IMR-90 (cell line): ENCODE measurements at regions not wholly inside any gene's neighbourhood (a gene's known extent, or its start where the extent isn't known, plus 50 kb on each side); places are given as distances from the start of the nearest gene placed in this dataset.
A peak's percentile ranks its signal among the peaks of the same experiment; 100 is the strongest.

Source experiments
- ATAC-seq: fragments of 200-7000 bp; cut with Tn5 transposase; 2 replicates; pipeline ENCODE4 v1.9.1; 2020; ENCODE audit warnings: low read depth, mild to moderate bottlenecking, moderate library complexity
- BruUV-seq: library from RNA; stranded (reverse); fragments of 400-500 nt; replicated peaks from 2 replicates; lab custom pipeline; 2021; lab: Mats Ljungman, UMichigan
- CTCF ChIA-PET: fragments of 300-600 bp; formaldehyde crosslinking; extraction: SDS; loops from one replicate; lab custom pipeline; 2021; ENCODE audit warnings: antibody characterized with exemption; lab: Yijun Ruan, JAX
- POLR2A ChIA-PET: fragments of 300-600 bp; sonication (Branson Sonifier 250); formaldehyde crosslinking; loops from one replicate; lab custom pipeline; 2022; ENCODE audit warnings: antibody characterized with exemption; ENCODE audit not compliant: unreplicated experiment; lab: Charles Lee
- DNase-seq: peaks from one replicate; pipeline ENCODE4 v3.0.0; 2013
- H2AFZ ChIP-seq: replicated peaks from 2 replicates; pipeline ENCODE3; 2013; ENCODE audit warnings: low read length, mild to moderate bottlenecking; ENCODE audit not compliant: poor library complexity
- H2AK5ac ChIP-seq: 2 replicates; pipeline ENCODE4 v1.6.1; 2013; ENCODE audit warnings: low read depth, low read length, inconsistent platforms
- H2AK9ac ChIP-seq: replicated peaks from 2 replicates; pipeline ENCODE3; 2013; ENCODE audit warnings: mild to moderate bottlenecking, low read depth, low read length, moderate library complexity; ENCODE audit not compliant: poor library complexity
- H2BK120ac ChIP-seq: 2 replicates; pipeline ENCODE4 v1.6.1; 2013; ENCODE audit warnings: low read depth, low read length, inconsistent platforms
- H2BK15ac ChIP-seq: 3 replicates; pipeline ENCODE4 v1.6.1; 2013; ENCODE audit warnings: low read depth, low read length, inconsistent platforms
- H2BK20ac ChIP-seq: 2 replicates; pipeline ENCODE4 v1.6.1; 2013; ENCODE audit warnings: low read depth, mild to moderate bottlenecking, inconsistent platforms, low read length, moderate library complexity
- H2BK5ac ChIP-seq: 2 replicates; pipeline ENCODE4 v1.6.1; 2013; ENCODE audit warnings: mild to moderate bottlenecking, low read depth, low read length, inconsistent platforms; ENCODE audit not compliant: poor library complexity, severe bottlenecking
- H3K14ac ChIP-seq: replicated peaks from 2 replicates; pipeline ENCODE4 v1.6.1; 2013; ENCODE audit warnings: low read depth, low read length, inconsistent platforms
- H3K18ac ChIP-seq: 2 replicates; pipeline ENCODE4 v1.6.1; 2013; ENCODE audit warnings: low read depth, low read length, control low read depth
- H3K23ac ChIP-seq: 2 replicates; pipeline ENCODE4 v1.6.1; 2013; ENCODE audit warnings: low read depth, low read length, inconsistent platforms
- H3K27ac ChIP-seq: 2 replicates; pipeline ENCODE4 v1.5.1; 2013; ENCODE audit warnings: mild to moderate bottlenecking, control low read depth, low read length; ENCODE audit not compliant: insufficient read depth
- H3K27me3 ChIP-seq: 2 replicates; pipeline ENCODE4 v1.6.1; 2013; ENCODE audit warnings: low read length; ENCODE audit not compliant: control insufficient read depth, insufficient read depth
- H3K36me3 ChIP-seq: 2 replicates; pipeline ENCODE4 v1.6.1; 2013; ENCODE audit warnings: low read length, mixed read lengths; ENCODE audit not compliant: control insufficient read depth, insufficient read depth
- H3K4ac ChIP-seq: 2 replicates; pipeline ENCODE4 v1.6.1; 2013; ENCODE audit warnings: low read depth, low read length, inconsistent platforms
- H3K4me1 ChIP-seq: 2 replicates; pipeline ENCODE4 v1.6.1; 2013; ENCODE audit warnings: low read length, mixed read lengths; ENCODE audit not compliant: control insufficient read depth, insufficient read depth
- H3K4me2 ChIP-seq: 2 replicates; pipeline ENCODE4 v1.6.1; 2013; ENCODE audit warnings: low read depth, mild to moderate bottlenecking, control low read depth, low read length, moderate library complexity
- H3K4me3 ChIP-seq: 2 replicates; pipeline ENCODE4 v1.5.1; 2013; ENCODE audit warnings: low read depth, mild to moderate bottlenecking, control low read depth, low read length, moderate library complexity; ENCODE audit not compliant: insufficient read depth
- H3K56ac ChIP-seq: 2 replicates; pipeline ENCODE4 v1.6.1; 2013; ENCODE audit warnings: low read length, inconsistent platforms; ENCODE audit not compliant: insufficient read depth; ENCODE audit errors: extremely low read depth
- H3K79me1 ChIP-seq, 2 experiments: 2 replicates each; pipeline ENCODE4 v1.6.1; 2013; ENCODE audit warnings: low read length in 2 of 2, inconsistent platforms in 1 of 2, low read depth in 1 of 2
- H3K9ac ChIP-seq: 2 replicates; pipeline ENCODE4 v1.6.1; 2013; ENCODE audit warnings: low read depth, low read length, control low read depth
- H3K9me1 ChIP-seq: 2 replicates; pipeline ENCODE4 v1.6.1; 2013; ENCODE audit warnings: low read length, inconsistent platforms; ENCODE audit not compliant: insufficient read depth
- H3K9me3 ChIP-seq: 2 replicates; pipeline ENCODE4 v1.6.1; 2013; ENCODE audit warnings: low read length; ENCODE audit not compliant: control insufficient read depth, insufficient read depth
- H4K20me1 ChIP-seq: 2 replicates; pipeline ENCODE4 v1.6.1; 2013; ENCODE audit warnings: low read length, inconsistent platforms; ENCODE audit not compliant: insufficient read depth
- H4K5ac ChIP-seq: 2 replicates; pipeline ENCODE4 v1.6.1; 2013; ENCODE audit warnings: mild to moderate bottlenecking, low read depth, low read length, control low read depth
- H4K8ac ChIP-seq, 2 experiments: 2 replicates each; pipeline ENCODE4 v1.6.1; 2013; ENCODE audit warnings: low read depth in 2 of 2, low read length in 2 of 2, control low read depth in 1 of 2, inconsistent platforms in 1 of 2
- H4K91ac ChIP-seq: 2 replicates; pipeline ENCODE4 v1.6.1; 2013; ENCODE audit warnings: low read depth, low read length, inconsistent platforms; ENCODE audit not compliant: insufficient read depth
- CEBPB ChIP-seq: IDR thresholded peaks from 2 replicates; pipeline ENCODE4 v1.6.1; 2012; ENCODE audit warnings: low read depth, low read length, improper control_type of control experiment
- CHD1 ChIP-seq: IDR thresholded peaks from 2 replicates; pipeline ENCODE4 v1.6.1; 2012; ENCODE audit warnings: low read depth, low read length, improper control_type of control experiment
- FOS ChIP-seq: fragments of 150-350 bp; IDR thresholded peaks from 2 replicates; pipeline ENCODE4 v1.6.1; 2016; ENCODE audit warnings: low read depth, low read length
- MAFK ChIP-seq: IDR thresholded peaks from 2 replicates; pipeline ENCODE4 v1.6.1; 2012; ENCODE audit warnings: low read depth, low read length, improper control_type of control experiment
- MAZ ChIP-seq: IDR thresholded peaks from 2 replicates; pipeline ENCODE4 v1.6.1; 2012; ENCODE audit warnings: low read depth, mild to moderate bottlenecking, low read length, improper control_type of control experiment, moderate library complexity, borderline replicate concordance
- MXI1 ChIP-seq: IDR thresholded peaks from 2 replicates; pipeline ENCODE4 v1.6.1; 2012; ENCODE audit warnings: low read depth, mild to moderate bottlenecking, low read length, moderate library complexity, borderline replicate concordance
- NFE2L2 ChIP-seq: fragments of 150-350 bp; IDR thresholded peaks from 2 replicates; pipeline ENCODE4 v1.6.1; 2016; ENCODE audit warnings: low read depth, mild to moderate bottlenecking, low read length
- RAD21 ChIP-seq: IDR thresholded peaks from 2 replicates; pipeline ENCODE4 v1.6.1; 2012; ENCODE audit warnings: low read length, improper control_type of control experiment
- RCOR1 ChIP-seq: IDR thresholded peaks from 2 replicates; pipeline ENCODE4 v1.6.1; 2012; ENCODE audit warnings: mild to moderate bottlenecking, low read length, improper control_type of control experiment; ENCODE audit not compliant: insufficient replicate concordance
- RFX5 ChIP-seq: IDR thresholded peaks from 2 replicates; pipeline ENCODE4 v1.8.0; 2012; ENCODE audit warnings: low read depth, mild to moderate bottlenecking, low read length, moderate library complexity
- SMC3 ChIP-seq: fragments of 150-350 bp; IDR thresholded peaks from 2 replicates; pipeline ENCODE4 v1.6.1; 2016; ENCODE audit warnings: low read depth, mild to moderate bottlenecking, antibody characterized with exemption, low read length, moderate library complexity
- WGBS, 2 experiments: methylation state at CpG; one replicate each; pipeline versions ENCODE4 v1.1.5 to v1.1.7; 2013; ENCODE audit warnings: missing lambda C conversion rate in 2 of 2; ENCODE audit not compliant: insufficient read length in 1 of 2; ENCODE audit errors: extremely low coverage in 2 of 2; 5-methylcytosine and 5-hydroxymethylcytosine counted together
- dilution Hi-C: fragments of 300-500 bp; cut with HindIII; formaldehyde crosslinking; loops from one replicate; pipeline ENCODE4 v1.14.3; 2018; ENCODE audit warnings: low sequenced_read_pairs; ENCODE audit not compliant: unreplicated experiment
- in situ Hi-C: fragments of 300-500 bp; cut with MboI; formaldehyde crosslinking; loops from 3 replicates; pipeline ENCODE4 v1.14.3; 2019; ENCODE audit warnings: low sequenced_read_pairs, inconsistent platforms, mixed read lengths
- intact Hi-C: fragments of 100-400 bp; cut with micrococcal nuclease; formaldehyde crosslinking; loops from 2 replicates; pipeline ENCODE4 v1.10.0; 2022
- TF ChIP-seq, protein P1 (sequence below): fragments of 150-350 bp; IDR thresholded peaks from 2 replicates; pipeline ENCODE4 v1.6.1; 2016; ENCODE audit warnings: low read depth, mild to moderate bottlenecking, low read length, moderate library complexity, borderline replicate concordance
- TF ChIP-seq, protein P2 (sequence below): conservative IDR thresholded peaks from 2 replicates; pipeline ENCODE4 v1.5.1; 2012; ENCODE audit warnings: mild to moderate bottlenecking, low read depth, low read length, improper control_type of control experiment

DNA sequence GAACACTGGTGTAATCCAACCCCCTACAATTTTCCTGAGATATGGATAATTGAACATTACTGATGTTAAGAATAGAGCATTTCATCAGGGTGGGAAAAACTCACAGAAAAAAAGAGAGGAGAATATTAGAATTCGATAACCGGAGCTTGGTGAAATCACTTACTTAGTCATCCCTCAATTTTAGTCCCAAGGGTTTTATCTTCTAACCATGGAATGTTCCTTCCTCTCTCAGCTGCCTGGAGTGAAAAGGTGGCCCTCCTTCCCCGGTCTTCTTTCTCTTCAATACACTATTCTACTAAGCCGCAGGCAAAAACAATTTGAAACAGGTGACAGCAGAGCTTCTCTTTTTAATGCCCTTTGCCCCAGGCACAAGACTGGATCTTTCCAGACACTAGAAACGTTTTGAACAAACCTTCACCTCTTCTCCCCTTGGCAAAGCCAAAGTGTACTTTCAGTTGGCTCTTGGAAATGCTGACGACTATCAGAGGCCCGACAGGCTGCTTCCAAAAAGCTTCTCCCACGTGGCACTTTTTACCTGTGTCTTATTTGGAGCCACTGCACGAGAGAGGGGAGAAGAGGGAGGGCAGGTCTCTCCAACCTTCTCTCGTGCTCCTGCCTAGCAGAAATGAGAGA is 543.9 kb downstream of the TLE1 start:
- dilution Hi-C loops (no loop called here), intact Hi-C loops (no loop called here), in situ Hi-C loops (no loop called here)
- H3K4me3 ChIP-seq, result no peak overlapping the region
- no peak overlapping the region for H4K8ac ChIP-seq
- TF ChIP-seq RAD21 (no peak), MAZ (no peak), MAFK (no peak), CEBPB (no peak), SMC3 (no peak), FOS (no peak), NFE2L2 (no peak), RCOR1 (no peak), MXI1 (no peak), CHD1 (no peak), RFX5 (no peak)
- TF ChIP-seq, protein P1, sequence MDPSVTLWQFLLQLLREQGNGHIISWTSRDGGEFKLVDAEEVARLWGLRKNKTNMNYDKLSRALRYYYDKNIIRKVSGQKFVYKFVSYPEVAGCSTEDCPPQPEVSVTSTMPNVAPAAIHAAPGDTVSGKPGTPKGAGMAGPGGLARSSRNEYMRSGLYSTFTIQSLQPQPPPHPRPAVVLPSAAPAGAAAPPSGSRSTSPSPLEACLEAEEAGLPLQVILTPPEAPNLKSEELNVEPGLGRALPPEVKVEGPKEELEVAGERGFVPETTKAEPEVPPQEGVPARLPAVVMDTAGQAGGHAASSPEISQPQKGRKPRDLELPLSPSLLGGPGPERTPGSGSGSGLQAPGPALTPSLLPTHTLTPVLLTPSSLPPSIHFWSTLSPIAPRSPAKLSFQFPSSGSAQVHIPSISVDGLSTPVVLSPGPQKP, result no peak
- TF ChIP-seq, protein P2, sequence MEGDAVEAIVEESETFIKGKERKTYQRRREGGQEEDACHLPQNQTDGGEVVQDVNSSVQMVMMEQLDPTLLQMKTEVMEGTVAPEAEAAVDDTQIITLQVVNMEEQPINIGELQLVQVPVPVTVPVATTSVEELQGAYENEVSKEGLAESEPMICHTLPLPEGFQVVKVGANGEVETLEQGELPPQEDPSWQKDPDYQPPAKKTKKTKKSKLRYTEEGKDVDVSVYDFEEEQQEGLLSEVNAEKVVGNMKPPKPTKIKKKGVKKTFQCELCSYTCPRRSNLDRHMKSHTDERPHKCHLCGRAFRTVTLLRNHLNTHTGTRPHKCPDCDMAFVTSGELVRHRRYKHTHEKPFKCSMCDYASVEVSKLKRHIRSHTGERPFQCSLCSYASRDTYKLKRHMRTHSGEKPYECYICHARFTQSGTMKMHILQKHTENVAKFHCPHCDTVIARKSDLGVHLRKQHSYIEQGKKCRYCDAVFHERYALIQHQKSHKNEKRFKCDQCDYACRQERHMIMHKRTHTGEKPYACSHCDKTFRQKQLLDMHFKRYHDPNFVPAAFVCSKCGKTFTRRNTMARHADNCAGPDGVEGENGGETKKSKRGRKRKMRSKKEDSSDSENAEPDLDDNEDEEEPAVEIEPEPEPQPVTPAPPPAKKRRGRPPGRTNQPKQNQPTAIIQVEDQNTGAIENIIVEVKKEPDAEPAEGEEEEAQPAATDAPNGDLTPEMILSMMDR, result no peak
- DNase-seq (peak; percentile 4), ATAC-seq (no peak)
- peaks cover 2% of the 10 kb centered on the region; the same call in 1 of the 2 replicates for H3K9me3 ChIP-seq
- H3K36me3 ChIP-seq, result no peaks in the 10 kb centered on the region
- peaks cover 3% of the 10 kb centered on the region; the same call in 1 of the 2 replicates for H3K9me1 ChIP-seq
- no peak overlapping the region for H3K27ac ChIP-seq
- H2BK5ac ChIP-seq, result no peak overlapping the region
- H3K56ac ChIP-seq, result no peak overlapping the region
- H2BK120ac ChIP-seq, result no peak overlapping the region
- no peak overlapping the region for H2BK15ac ChIP-seq
- H4K5ac ChIP-seq, result no peak overlapping the region
- H2AFZ ChIP-seq, result no peak overlapping the region
- no peak overlapping the region for H3K14ac ChIP-seq
- H3K79me1 ChIP-seq, result no peaks in the 10 kb centered on the region
- 100% methylated on average over 1 of the region's 10 CpGs; no CpG with 5 or more reads in 1 of the 2 experiments for WGBS, 2 experiments
- H3K4me2 ChIP-seq, result no peak overlapping the region
- H3K27me3 ChIP-seq, result no peaks in the 10 kb centered on the region
- no peak overlapping the region for H2BK20ac ChIP-seq
- no peak overlapping the region for H2AK5ac ChIP-seq
- no peak overlapping the region for H4K91ac ChIP-seq
- H3K23ac ChIP-seq, result no peak overlapping the region
- ChIA-PET CTCF (no interaction called here), POLR2A (no interaction called here)
- H3K4ac ChIP-seq, result no peak overlapping the region; the same call in 1 of the 2 replicates
- H2AK9ac ChIP-seq, result no peak overlapping the region
- H3K4me1 ChIP-seq, result peaks cover 2% of the 10 kb centered on the region; the same call in 1 of the 2 replicates
- no peak overlapping the region for H3K9ac ChIP-seq
- no TSS peak for BruUV-seq
- no peak overlapping the region for H3K18ac ChIP-seq
- H4K20me1 ChIP-seq, result no peaks in the 10 kb centered on the region
